ENCODE measurements at regions not wholly inside any gene's neighbourhood (a gene's known extent, or its start where the extent isn't known, plus 50 kb on each side); places are given as distances from the start of the nearest gene placed in this dataset.
"Not testable (repeated sequence)": the region's sequence is repeated elsewhere in the genome, so short reads cannot be mapped to it uniquely, and the experiment has no call there.

GRCh38 chr20:51960047-51960675 is 157.8 kb upstream of the SALL4 start:
- in situ Hi-C loops (cut with HindIII; ENCODE audit: low sequenced_read_pairs), result no loop called here

GRCh38 chr20:51959066-51959542 is 156.8 kb upstream of the SALL4 start:
- in situ Hi-C loops (cut with HindIII; ENCODE audit: low sequenced_read_pairs), result no loop called here

- in situ Hi-C loops (cut with HindIII; ENCODE audit: low sequenced_read_pairs), result no loop called here
Observed at GRCh38 chr20:51958099-51959065, 156.1 kb upstream of the SALL4 start.

- in situ Hi-C loops (cut with HindIII; ENCODE audit: low sequenced_read_pairs), result no loop called here
Observed at GRCh38 chr20:51955756-51956155, 153.4 kb upstream of the SALL4 start.

- in situ Hi-C loops (cut with HindIII; ENCODE audit: low sequenced_read_pairs), result no loop called here
Observed at GRCh38 chr20:51953731-51954340, 151.5 kb upstream of the SALL4 start.

GRCh38 chr20:51950926-51951325 is 148.6 kb upstream of the SALL4 start:
- in situ Hi-C loops (cut with HindIII; ENCODE audit: low sequenced_read_pairs), result no loop called here

GRCh38 chr20:51946586-51946985 is 144.3 kb upstream of the SALL4 start:
- in situ Hi-C loops (cut with HindIII; ENCODE audit: low sequenced_read_pairs), result no loop called here

DNA sequence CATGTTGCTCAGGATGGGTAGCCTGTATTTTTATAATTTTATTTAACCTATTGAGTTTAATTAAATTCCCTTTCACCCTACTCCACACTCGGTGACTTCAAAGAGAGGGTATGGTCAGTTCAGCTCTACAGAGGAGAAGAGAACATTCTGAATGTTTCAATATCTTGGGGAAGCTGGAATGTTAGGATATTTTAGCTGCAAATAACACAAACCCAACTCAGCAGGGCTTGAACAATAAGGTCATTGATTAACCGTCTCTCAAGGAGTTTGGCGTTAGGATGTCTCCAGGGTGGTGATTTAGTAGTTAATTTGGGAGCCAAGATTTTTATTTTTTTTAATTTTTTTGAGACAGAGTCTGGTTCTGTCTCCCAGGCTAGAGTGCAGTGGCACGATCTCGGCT is 143.6 kb upstream of the SALL4 start:
- in situ Hi-C loops (cut with HindIII; ENCODE audit: low sequenced_read_pairs), result no loop called here

- in situ Hi-C loops (cut with HindIII; ENCODE audit: low sequenced_read_pairs), result no loop called here
Observed at GRCh38 chr20:51945177-51945576, 142.9 kb upstream of the SALL4 start.

DNA sequence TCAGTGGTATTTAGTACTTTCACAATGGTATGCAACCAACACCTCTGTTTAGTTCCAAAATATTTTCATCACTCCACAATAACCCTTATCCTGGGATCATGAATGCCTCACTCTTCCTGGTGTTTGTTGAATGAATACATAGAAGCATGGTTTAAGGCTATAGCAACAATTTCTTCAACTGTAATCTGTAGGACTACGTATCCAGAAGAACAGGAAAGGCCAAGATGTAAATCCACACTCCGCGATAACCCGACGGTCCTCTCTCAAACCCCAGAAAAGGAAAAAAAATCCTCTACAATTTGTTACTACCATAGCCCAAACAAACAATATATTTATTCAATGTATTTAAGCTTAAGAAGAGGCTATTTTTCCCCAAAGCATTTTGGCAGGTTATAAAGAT is 141.4 kb upstream of the SALL4 start:
- in situ Hi-C loops (cut with HindIII; ENCODE audit: low sequenced_read_pairs), result no loop called here

- in situ Hi-C loops (cut with HindIII; ENCODE audit: low sequenced_read_pairs), result not testable (repeated sequence)
Observed at GRCh38 chr20:51943326-51943725, 141.0 kb upstream of the SALL4 start.

- in situ Hi-C loops (cut with HindIII; ENCODE audit: low sequenced_read_pairs), result no loop called here
Observed at GRCh38 chr20:51941503-51941902, 139.2 kb upstream of the SALL4 start.

GRCh38 chr20:51939259-51939585 is 136.9 kb upstream of the SALL4 start:
- in situ Hi-C loops (cut with HindIII; ENCODE audit: low sequenced_read_pairs), result loop anchor here (10.0 kb wide), 1 partner anchor 344 kb away; no protein-coding TSS in a partner anchor

DNA sequence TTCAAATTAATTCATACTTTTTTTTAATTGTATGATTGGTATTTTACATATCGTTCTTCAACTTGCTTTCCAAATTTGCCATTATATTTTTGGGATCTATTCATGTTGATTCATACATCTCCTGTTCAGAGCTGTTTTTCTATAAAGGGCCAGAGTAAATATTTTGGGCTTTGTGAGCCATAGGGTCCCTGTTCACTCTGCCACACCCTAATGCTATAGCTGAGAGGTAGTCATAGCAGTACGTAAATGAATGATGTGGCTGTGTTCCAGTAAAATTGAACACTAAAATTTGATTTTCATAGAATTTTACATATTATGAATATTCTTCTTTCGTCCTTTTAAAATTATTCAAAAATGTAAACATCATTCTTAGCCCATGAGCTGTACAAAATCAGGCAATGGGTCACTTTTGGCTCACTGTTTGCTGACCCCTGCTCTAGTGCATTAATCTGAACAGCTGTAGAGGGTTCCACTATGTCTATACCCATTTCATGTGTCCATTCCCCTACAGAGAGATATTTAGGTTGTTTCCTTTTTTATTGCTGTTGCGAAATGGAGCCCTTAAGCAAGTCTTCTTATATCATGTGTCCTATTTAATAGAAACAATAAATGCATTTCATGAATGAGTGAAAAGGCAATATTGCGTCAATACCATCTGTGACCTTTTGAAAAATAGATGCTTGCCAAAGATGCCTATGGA is 136.4 kb upstream of the SALL4 start:
- in situ Hi-C loops (cut with HindIII; ENCODE audit: low sequenced_read_pairs), result loop anchor here (10.0 kb wide), 1 partner anchor 344 kb away; no protein-coding TSS in a partner anchor

- in situ Hi-C loops (cut with HindIII; ENCODE audit: low sequenced_read_pairs), result loop anchor here (10.0 kb wide), 1 partner anchor 343 kb away; no protein-coding TSS in a partner anchor
Observed at GRCh38 chr20:51937779-51938178, 135.5 kb upstream of the SALL4 start.

DNA sequence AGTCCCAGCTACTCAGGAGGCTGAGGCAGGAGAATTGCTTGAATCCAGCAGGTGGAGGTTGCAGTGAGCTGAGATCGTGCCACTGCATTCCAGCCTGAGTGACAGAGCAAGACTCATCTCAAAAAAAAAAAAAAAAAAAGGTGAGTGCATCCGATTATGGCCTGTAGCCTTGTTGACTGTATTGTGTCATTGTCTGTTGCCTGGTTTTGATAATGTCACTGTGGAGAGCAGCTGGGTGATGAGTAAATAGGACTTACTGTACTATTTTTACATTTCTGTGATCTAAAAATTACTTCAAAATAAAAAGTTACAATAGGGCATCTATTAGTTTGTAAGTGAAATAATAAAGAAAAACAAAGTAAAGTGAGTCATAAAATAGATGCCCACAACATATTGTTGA is 134.1 kb upstream of the SALL4 start:
- in situ Hi-C loops (cut with HindIII; ENCODE audit: low sequenced_read_pairs), result loop anchor here (10.0 kb wide), 1 partner anchor 342 kb away; no protein-coding TSS in a partner anchor

- in situ Hi-C loops (cut with HindIII; ENCODE audit: low sequenced_read_pairs), result loop anchor here (10.0 kb wide), 1 partner anchor 340 kb away; no protein-coding TSS in a partner anchor
Observed at GRCh38 chr20:51935003-51935358, 132.7 kb upstream of the SALL4 start.

DNA sequence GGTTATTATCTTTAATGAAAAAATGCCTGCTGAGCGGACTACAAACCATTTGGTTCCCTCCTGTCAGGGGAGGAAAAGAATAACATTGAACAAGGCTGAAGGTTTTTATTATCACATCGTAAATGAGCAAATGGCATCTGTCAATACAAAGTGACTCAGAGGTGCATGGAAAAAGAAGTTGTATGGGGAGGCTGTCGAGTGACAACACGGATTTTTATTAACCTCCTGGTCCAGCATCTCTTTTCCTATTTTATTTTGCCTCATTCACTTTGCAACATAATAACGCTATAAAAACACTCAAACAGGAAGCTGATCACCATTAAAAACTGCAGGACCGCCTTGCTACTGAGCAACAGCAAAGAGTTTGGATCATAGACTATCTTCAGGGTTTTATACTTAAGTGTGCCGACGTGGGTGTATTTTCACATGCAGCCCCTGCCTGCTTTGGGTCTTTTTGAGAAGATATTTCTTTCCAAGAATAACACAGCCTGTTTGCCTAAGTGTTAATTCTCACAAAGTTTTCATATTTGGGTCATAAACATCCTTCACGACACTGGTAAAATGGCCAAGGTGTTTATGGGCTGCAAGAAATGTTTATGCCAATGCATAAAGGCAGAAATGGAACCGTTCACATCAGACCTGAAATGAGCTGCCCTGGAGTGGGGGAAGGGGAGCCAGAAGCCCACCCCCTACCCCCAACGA is 132.1 kb upstream of the SALL4 start:
- in situ Hi-C loops (cut with HindIII; ENCODE audit: low sequenced_read_pairs), result loop anchor here (10.0 kb wide), 1 partner anchor 340 kb away; no protein-coding TSS in a partner anchor

- in situ Hi-C loops (cut with HindIII; ENCODE audit: low sequenced_read_pairs), result loop anchor here (10.0 kb wide), 1 partner anchor 337 kb away; no protein-coding TSS in a partner anchor
Observed at GRCh38 chr20:51931371-51931781, 129.1 kb upstream of the SALL4 start.

GRCh38 chr20:51930775-51931174 is 128.5 kb upstream of the SALL4 start:
- in situ Hi-C loops (cut with HindIII; ENCODE audit: low sequenced_read_pairs), result loop anchor here (10.0 kb wide), 1 partner anchor 336 kb away; no protein-coding TSS in a partner anchor

All from DLD1 (cell line).